PC-3 (cell line): ENCODE measurements at regions not wholly inside any gene's neighbourhood (a gene's known extent, or its start where the extent isn't known, plus 50 kb on each side); places are given as distances from the start of the nearest gene placed in this dataset.

Source experiments
- ATAC-seq: fragments of 200-7000 bp; cut with Tn5 transposase; 2 replicates; pipeline ENCODE4 v1.9.1; 2020; ENCODE audit warnings: mild to moderate bottlenecking, moderate library complexity
- BruUV-seq: library from RNA; stranded (reverse); fragments of 400-500 nt; replicated peaks from 2 replicates; lab custom pipeline; 2021; lab: Mats Ljungman, UMichigan
- CTCF ChIA-PET: fragments of 300-600 bp; sonication (Branson Sonifier 250); formaldehyde crosslinking; loops from one replicate; lab custom pipeline; 2022; ENCODE audit warnings: antibody characterized with exemption; lab: Charles Lee
- POLR2A ChIA-PET: fragments of 300-600 bp; sonication (Branson Sonifier 250); formaldehyde crosslinking; loops from one replicate; lab custom pipeline; 2022; ENCODE audit warnings: antibody characterized with exemption; ENCODE audit not compliant: unreplicated experiment; lab: Charles Lee
- DNase-seq: peaks from one replicate; pipeline ENCODE4 v3.0.0-alpha.2; 2015
- H2AFZ ChIP-seq: fragments of 300-600 bp; sonication (generic); 2 replicates; pipeline ENCODE4 v1.6.0; 2016; ENCODE audit warnings: antibody characterized with exemption, low read length
- H3F3A ChIP-seq: fragments of 300-600 bp; sonication (generic); one replicate; pipeline ENCODE4 v1.6.0; 2017; ENCODE audit warnings: antibody characterized with exemption, low read length, control low read depth, mild to moderate bottlenecking; ENCODE audit not compliant: unreplicated experiment
- H3K27ac ChIP-seq: fragments of 300-600 bp; sonication (generic); 2 replicates; pipeline ENCODE4 v1.5.1; 2016; ENCODE audit warnings: mild to moderate bottlenecking, low read length
- H3K27me3 ChIP-seq: fragments of 300-600 bp; sonication (generic); 2 replicates; pipeline ENCODE4 v1.6.1; 2016; ENCODE audit warnings: low read length, mixed read lengths
- H3K36me3 ChIP-seq: fragments of 300-600 bp; sonication (generic); 2 replicates; pipeline ENCODE4 v1.6.1; 2016; ENCODE audit warnings: low read depth, mixed run types, low read length, mixed read lengths
- H3K4me1 ChIP-seq: fragments of 300-600 bp; sonication (generic); 2 replicates; pipeline ENCODE4 v1.5.1; 2016; ENCODE audit warnings: low read length; ENCODE audit not compliant: insufficient read depth
- H3K4me2 ChIP-seq: fragments of 300-600 bp; sonication (generic); 2 replicates; pipeline ENCODE4 v1.6.0; 2016; ENCODE audit warnings: low read length
- H3K4me3 ChIP-seq: fragments of 300-600 bp; sonication (generic); 2 replicates; pipeline ENCODE4 v1.5.1; 2016; ENCODE audit warnings: mild to moderate bottlenecking, low read length, mixed read lengths
- H3K79me2 ChIP-seq: fragments of 300-600 bp; sonication (generic); 2 replicates; pipeline ENCODE4 v1.6.1; 2017; ENCODE audit warnings: low read length, mixed read lengths
- H3K9ac ChIP-seq: fragments of 300-600 bp; sonication (generic); 2 replicates; pipeline ENCODE4 v1.6.0; 2016; ENCODE audit warnings: mild to moderate bottlenecking, low read length
- H3K9me2 ChIP-seq: fragments of 300-600 bp; sonication (generic); replicated peaks from 2 replicates; pipeline ENCODE4 v1.6.1; 2016; ENCODE audit warnings: mixed run types, low read length, mixed read lengths
- H3K9me3 ChIP-seq: fragments of 300-600 bp; sonication (generic); 2 replicates; pipeline ENCODE4 v1.6.1; 2016; ENCODE audit warnings: low read length, mixed read lengths
- H4K20me1 ChIP-seq: fragments of 300-600 bp; sonication (generic); 2 replicates; pipeline ENCODE4 v1.6.1; 2016; ENCODE audit warnings: low read length, mixed read lengths
- EZH2 ChIP-seq: fragments of 300-600 bp; sonication (generic); IDR thresholded peaks from one replicate; pipeline ENCODE4 v1.6.1; 2017; ENCODE audit warnings: antibody characterized with exemption, mild to moderate bottlenecking, low read length; ENCODE audit not compliant: unreplicated experiment
- EZH2phosphoT487 ChIP-seq: fragments of 300-600 bp; sonication (generic); IDR thresholded peaks from 2 replicates; pipeline ENCODE4 v1.6.1; 2018; ENCODE audit warnings: mild to moderate bottlenecking, antibody characterized with exemption, low read length, borderline replicate concordance
- intact Hi-C: fragments of 100-400 bp; cut with micrococcal nuclease; formaldehyde crosslinking; loops from 2 replicates; pipeline ENCODE4 v1.9.0; 2023
- TF ChIP-seq, protein P1 (sequence below): fragments of 300-600 bp; sonication (generic); conservative IDR thresholded peaks from 2 replicates; pipeline ENCODE4 v1.5.1; 2017; ENCODE audit warnings: antibody characterized with exemption, low read depth, mild to moderate bottlenecking, low read length

DNA sequence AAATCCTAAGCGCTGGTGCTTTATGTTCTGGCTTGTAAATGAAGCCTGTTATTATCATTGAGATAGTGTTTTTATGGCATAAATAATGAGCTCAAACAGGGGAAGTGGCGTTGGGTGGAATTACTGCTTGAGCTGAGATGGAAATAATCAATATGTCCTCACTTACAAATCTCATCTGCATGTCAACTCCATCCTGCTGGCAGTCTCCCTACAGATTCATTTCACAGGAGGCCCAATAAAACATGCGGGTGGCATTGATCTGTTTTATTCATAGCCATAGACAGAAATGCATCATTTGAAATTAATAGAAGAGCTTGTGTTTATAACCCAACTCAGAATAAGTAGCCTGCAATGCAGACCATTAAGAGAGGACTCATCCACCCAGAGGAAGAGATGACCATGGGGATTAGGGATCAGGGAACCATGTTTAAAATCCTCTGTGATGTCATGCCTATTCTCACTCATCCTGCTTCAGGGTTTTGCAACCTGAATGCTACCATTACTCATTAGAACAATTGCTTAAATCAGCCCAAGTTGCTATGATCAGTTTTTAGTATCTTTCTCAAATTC lies 680.4 kb downstream of the TLR4 start:
- H3K4me2 ChIP-seq = no peak overlapping the region
- H3K9me3 ChIP-seq = no peaks in the 10 kb centered on the region
- DNase-seq (no peak), ATAC-seq (no peak)
- H3K4me3 ChIP-seq = no peak overlapping the region
- no peaks in the 10 kb centered on the region for H3K36me3 ChIP-seq
- no peaks in the 10 kb centered on the region for H3K27me3 ChIP-seq
- CTCF ChIA-PET = no interaction called here
- no peaks in the 10 kb centered on the region for H4K20me1 ChIP-seq
- H3F3A ChIP-seq = no peaks in the 10 kb centered on the region
- TF ChIP-seq EZH2phosphoT487 = no peak
- TF ChIP-seq, protein P1, sequence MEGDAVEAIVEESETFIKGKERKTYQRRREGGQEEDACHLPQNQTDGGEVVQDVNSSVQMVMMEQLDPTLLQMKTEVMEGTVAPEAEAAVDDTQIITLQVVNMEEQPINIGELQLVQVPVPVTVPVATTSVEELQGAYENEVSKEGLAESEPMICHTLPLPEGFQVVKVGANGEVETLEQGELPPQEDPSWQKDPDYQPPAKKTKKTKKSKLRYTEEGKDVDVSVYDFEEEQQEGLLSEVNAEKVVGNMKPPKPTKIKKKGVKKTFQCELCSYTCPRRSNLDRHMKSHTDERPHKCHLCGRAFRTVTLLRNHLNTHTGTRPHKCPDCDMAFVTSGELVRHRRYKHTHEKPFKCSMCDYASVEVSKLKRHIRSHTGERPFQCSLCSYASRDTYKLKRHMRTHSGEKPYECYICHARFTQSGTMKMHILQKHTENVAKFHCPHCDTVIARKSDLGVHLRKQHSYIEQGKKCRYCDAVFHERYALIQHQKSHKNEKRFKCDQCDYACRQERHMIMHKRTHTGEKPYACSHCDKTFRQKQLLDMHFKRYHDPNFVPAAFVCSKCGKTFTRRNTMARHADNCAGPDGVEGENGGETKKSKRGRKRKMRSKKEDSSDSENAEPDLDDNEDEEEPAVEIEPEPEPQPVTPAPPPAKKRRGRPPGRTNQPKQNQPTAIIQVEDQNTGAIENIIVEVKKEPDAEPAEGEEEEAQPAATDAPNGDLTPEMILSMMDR = no peak
- no peak for TF ChIP-seq EZH2
- H3K9me2 ChIP-seq = no peaks in the 10 kb centered on the region
- no peaks in the 10 kb centered on the region for H3K4me1 ChIP-seq
- H3K9ac ChIP-seq = no peak overlapping the region
- no peak overlapping the region for H2AFZ ChIP-seq
- H3K79me2 ChIP-seq = no peaks in the 10 kb centered on the region
- no peak overlapping the region for H3K27ac ChIP-seq
- POLR2A ChIA-PET = no interaction called here
- no TSS peak for BruUV-seq
- intact Hi-C loops = no loop called here

DNA sequence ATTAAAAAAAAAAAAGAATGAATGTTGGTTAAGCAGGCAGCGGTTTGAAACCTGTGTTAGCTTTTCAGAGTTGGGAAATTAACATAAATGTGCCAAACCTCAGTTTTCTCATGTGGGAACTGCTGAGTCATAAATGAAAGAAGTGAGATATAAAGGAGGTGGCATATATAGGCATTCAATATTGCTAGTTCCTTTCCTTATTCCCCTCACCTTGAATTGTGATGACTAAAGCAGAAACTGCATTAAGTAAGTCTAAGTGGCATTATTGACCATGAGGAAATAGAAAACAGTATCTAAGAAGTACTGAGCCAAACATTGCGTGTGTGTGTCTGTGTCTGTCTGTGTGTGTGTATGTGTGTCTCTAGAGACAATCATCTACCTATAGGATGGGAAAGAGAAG lies 691.2 kb downstream of the TLR4 start:
- no peaks in the 10 kb centered on the region for H3K27me3 ChIP-seq
- ATAC-seq = no peak
- CTCF ChIA-PET = no interaction called here
- H4K20me1 ChIP-seq = no peaks in the 10 kb centered on the region
- H3K36me3 ChIP-seq = no peaks in the 10 kb centered on the region
- H3K4me1 ChIP-seq = no peaks in the 10 kb centered on the region
- no peaks in the 10 kb centered on the region for H3F3A ChIP-seq
- no peaks in the 10 kb centered on the region for H3K9me3 ChIP-seq
- intact Hi-C loops = no loop called here
- BruUV-seq = no TSS peak
- POLR2A ChIA-PET = no interaction called here
- no peak for DNase-seq
- no peak overlapping the region for H3K4me3 ChIP-seq
- no peak overlapping the region for H3K9ac ChIP-seq
- no peaks in the 10 kb centered on the region for H3K79me2 ChIP-seq
- no peak overlapping the region for H3K4me2 ChIP-seq
- no peak for TF ChIP-seq EZH2
- TF ChIP-seq, protein P1 = no peak
- no peak for TF ChIP-seq EZH2phosphoT487
- no peak overlapping the region for H2AFZ ChIP-seq
- no peaks in the 10 kb centered on the region for H3K9me2 ChIP-seq
- H3K27ac ChIP-seq = no peak overlapping the region

DNA sequence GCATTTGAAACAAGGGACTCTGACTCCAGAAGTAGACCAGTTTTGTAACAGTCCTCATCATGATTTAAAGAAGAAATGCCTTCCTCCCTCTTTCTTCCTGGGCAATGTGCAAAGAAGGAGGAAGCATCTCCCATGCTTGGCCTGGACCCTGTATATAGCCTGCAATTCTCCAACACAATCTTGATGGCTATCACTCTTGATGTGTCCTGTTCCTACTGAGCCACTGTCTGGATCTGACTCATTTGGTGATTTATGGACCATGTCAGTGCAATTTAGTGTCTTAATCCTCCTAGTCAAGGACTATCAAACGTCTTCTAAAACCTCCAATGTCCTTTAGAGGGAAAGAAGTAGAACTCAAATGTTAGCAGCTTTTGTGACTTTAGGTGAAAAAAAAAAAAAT lies 697.3 kb downstream of the TLR4 start:
- BruUV-seq = no TSS peak
- Histone ChIP-seq H3K4me3 (no peak overlapping the region), H2AFZ (no peak overlapping the region), H3K9ac (no peak overlapping the region), H3K9me3 (no peaks in the 10 kb centered on the region), H3K4me1 (no peaks in the 10 kb centered on the region), H3F3A (no peaks in the 10 kb centered on the region), H3K9me2 (no peaks in the 10 kb centered on the region), H3K79me2 (no peaks in the 10 kb centered on the region), H3K36me3 (no peaks in the 10 kb centered on the region), H4K20me1 (no peaks in the 10 kb centered on the region), H3K27ac (no peak overlapping the region), H3K27me3 (no peaks in the 10 kb centered on the region), H3K4me2 (no peak overlapping the region)
- TF ChIP-seq, protein P1 = no peak
- TF ChIP-seq EZH2 (no peak), EZH2phosphoT487 (no peak)
- DNase-seq (no peak), ATAC-seq (no peak)
- POLR2A ChIA-PET = no interaction called here
- CTCF ChIA-PET = no interaction called here
- intact Hi-C loops = no loop called here
